OCI-LY3 (cell line): ENCODE measurements at regions not wholly inside any gene's neighbourhood (a gene's known extent, or its start where the extent isn't known, plus 50 kb on each side); places are given as distances from the start of the nearest gene placed in this dataset.

Experiments used
- H2AFZ ChIP-seq: fragments of 200-600, 300-600 bp; shearing (Covaris generic); 2 replicates; pipeline ENCODE4 v1.6.0; 2014; ENCODE audit warnings: antibody characterized with exemption, low read depth, low read length
- H3K27ac ChIP-seq: fragments of 200-600, 300-600 bp; sonication (generic); 2 replicates; pipeline ENCODE4 v1.5.1; 2014; ENCODE audit warnings: mild to moderate bottlenecking, low read length, moderate library complexity, mixed read lengths
- H3K27me3 ChIP-seq: fragments of 200-600, 300-600 bp; sonication (generic); 2 replicates; pipeline ENCODE4 v1.6.1; 2014; ENCODE audit warnings: low read depth, low read length, mixed read lengths
- H3K36me3 ChIP-seq: fragments of 200-600, 300-600 bp; sonication (generic); replicated peaks from 2 replicates; pipeline ENCODE3; 2014; ENCODE audit warnings: low read depth, low read length, mixed read lengths
- H3K4me1 ChIP-seq: fragments of 300-600, 200-600 bp; sonication (generic); 2 replicates; pipeline ENCODE4 v1.6.1; 2014; ENCODE audit warnings: low read length, mixed read lengths
- H3K4me2 ChIP-seq: fragments of 200-600, 300-600 bp; sonication (generic); 2 replicates; pipeline ENCODE4 v1.6.1; 2014; ENCODE audit warnings: low read length, mixed read lengths
- H3K4me3 ChIP-seq: fragments of 300-600, 200-600 bp; sonication (generic); 2 replicates; pipeline ENCODE4 v1.5.1; 2014; ENCODE audit warnings: antibody characterized with exemption, mild to moderate bottlenecking, low read length, moderate library complexity
- H3K79me2 ChIP-seq: fragments of 300-600, 200-600 bp; shearing (Covaris generic); 2 replicates; pipeline ENCODE4 v1.6.1; 2014; ENCODE audit warnings: mild to moderate bottlenecking, low read length, mixed read lengths
- H3K9ac ChIP-seq: fragments of 300-600, 200-600 bp; shearing (Covaris generic); 2 replicates; pipeline ENCODE4 v1.6.0; 2014; ENCODE audit warnings: mild to moderate bottlenecking, low read length, moderate library complexity
- H3K9me3 ChIP-seq: fragments of 200-600, 300-600 bp; shearing (Covaris generic); 2 replicates; pipeline ENCODE4 v1.6.1; 2014; ENCODE audit warnings: low read length, mixed read lengths; ENCODE audit not compliant: insufficient read depth
- H4K20me1 ChIP-seq: fragments of 200-600, 300-600 bp; sonication (generic); 2 replicates; pipeline ENCODE4 v1.6.1; 2016; ENCODE audit warnings: low read length, mixed read lengths; ENCODE audit not compliant: insufficient read depth
- EZH2phosphoT487 ChIP-seq: fragments of 200-600 bp; shearing (Covaris generic); IDR thresholded peaks from 2 replicates; pipeline ENCODE4 v1.6.1; 2018; ENCODE audit warnings: antibody characterized with exemption, mixed run types, low read depth
- TF ChIP-seq, protein P1 (sequence below): fragments of 200-600, 300-600 bp; sonication (generic); IDR thresholded peaks from 2 replicates; pipeline ENCODE4 v1.5.1; 2014; ENCODE audit warnings: antibody characterized with exemption, low read length, low read depth

DNA sequence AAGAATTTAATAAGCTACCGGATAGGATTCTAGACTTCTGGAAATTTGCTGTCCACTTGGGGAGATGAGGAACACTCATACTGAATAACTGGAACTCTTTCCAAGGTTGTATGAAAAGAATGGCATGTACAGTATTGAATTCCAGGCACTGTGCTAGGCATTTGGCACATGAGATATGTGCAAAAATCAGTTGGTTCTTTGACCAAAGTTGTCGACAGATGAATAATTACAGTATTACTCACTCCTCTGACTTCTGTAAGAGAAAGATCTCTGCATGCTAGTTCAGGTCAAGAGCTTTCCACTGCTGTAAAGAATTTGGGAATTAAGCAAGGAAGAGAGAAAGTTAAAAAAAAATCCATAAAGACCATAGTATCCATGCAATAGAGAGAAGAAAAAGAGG lies 764.7 kb downstream of the BCL11B start:
- Histone ChIP-seq H3K4me1 (peaks cover 26% of the 10 kb centered on the region), H3K4me2 (no peak overlapping the region), H4K20me1 (no peaks in the 10 kb centered on the region), H3K4me3 (no peak overlapping the region), H3K79me2 (no peaks in the 10 kb centered on the region), H2AFZ (no peak overlapping the region), H3K9me3 (peaks cover 25% of the 10 kb centered on the region), H3K9ac (no peak overlapping the region), H3K36me3 (peaks cover 39% of the 10 kb centered on the region), H3K27me3 (no peaks in the 10 kb centered on the region), H3K27ac (no peak overlapping the region)
- no peak for TF ChIP-seq EZH2phosphoT487
- TF ChIP-seq, protein P1, sequence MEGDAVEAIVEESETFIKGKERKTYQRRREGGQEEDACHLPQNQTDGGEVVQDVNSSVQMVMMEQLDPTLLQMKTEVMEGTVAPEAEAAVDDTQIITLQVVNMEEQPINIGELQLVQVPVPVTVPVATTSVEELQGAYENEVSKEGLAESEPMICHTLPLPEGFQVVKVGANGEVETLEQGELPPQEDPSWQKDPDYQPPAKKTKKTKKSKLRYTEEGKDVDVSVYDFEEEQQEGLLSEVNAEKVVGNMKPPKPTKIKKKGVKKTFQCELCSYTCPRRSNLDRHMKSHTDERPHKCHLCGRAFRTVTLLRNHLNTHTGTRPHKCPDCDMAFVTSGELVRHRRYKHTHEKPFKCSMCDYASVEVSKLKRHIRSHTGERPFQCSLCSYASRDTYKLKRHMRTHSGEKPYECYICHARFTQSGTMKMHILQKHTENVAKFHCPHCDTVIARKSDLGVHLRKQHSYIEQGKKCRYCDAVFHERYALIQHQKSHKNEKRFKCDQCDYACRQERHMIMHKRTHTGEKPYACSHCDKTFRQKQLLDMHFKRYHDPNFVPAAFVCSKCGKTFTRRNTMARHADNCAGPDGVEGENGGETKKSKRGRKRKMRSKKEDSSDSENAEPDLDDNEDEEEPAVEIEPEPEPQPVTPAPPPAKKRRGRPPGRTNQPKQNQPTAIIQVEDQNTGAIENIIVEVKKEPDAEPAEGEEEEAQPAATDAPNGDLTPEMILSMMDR, result no peak

DNA sequence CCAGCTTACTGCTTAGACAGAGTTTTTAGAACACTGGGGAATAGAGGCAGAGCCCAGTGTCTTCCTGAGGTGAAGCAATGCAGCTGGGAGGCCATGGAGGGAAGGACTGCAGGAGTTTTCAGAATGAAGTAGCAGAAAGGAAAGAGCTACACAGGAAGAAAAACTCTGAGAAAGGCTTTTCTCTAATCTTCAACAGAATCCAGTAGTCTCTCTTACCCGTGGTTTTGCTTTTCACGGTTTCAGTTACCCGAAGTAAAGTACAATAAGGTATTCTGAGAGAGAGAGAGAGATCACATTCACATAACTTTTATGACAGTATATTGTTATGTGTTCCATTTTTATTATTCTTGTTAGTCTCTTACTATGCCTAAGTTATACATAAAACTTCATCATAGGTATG lies 761.6 kb downstream of the BCL11B start:
- H3K27me3 ChIP-seq, result no peaks in the 10 kb centered on the region

GRCh38 chr14:98512501-98513251 lies 759.3 kb downstream of the BCL11B start:
- Histone ChIP-seq H3K36me3 (peaks cover 43% of the 10 kb centered on the region), H3K27me3 (no peaks in the 10 kb centered on the region), H3K9me3 (peaks cover 25% of the 10 kb centered on the region), H3K4me3 (peak overlapping the region; percentile 48), H3K27ac (peak overlapping the region; percentile 90), H2AFZ (peak overlapping the region; percentile 78), H3K9ac (peak overlapping the region; percentile 69), H3K79me2 (no peaks in the 10 kb centered on the region), H4K20me1 (no peaks in the 10 kb centered on the region), H3K4me1 (peaks cover 62% of the 10 kb centered on the region), H3K4me2 (peak overlapping the region; percentile 72)
- no peak for TF ChIP-seq EZH2phosphoT487
- TF ChIP-seq, protein P1, result no peak

More for the DNA sequence above, 761.6 kb downstream of the BCL11B start:
- no peak overlapping the region; the same call in 1 of the 2 replicates for H3K27ac ChIP-seq
- no peak overlapping the region for H3K9ac ChIP-seq
- peaks cover 57% of the 10 kb centered on the region for H3K4me1 ChIP-seq
- TF ChIP-seq, protein P1, result no peak
- no peak for TF ChIP-seq EZH2phosphoT487
- no peak overlapping the region for H3K4me2 ChIP-seq
- no peaks in the 10 kb centered on the region for H3K79me2 ChIP-seq
- no peak overlapping the region for H3K4me3 ChIP-seq
- no peaks in the 10 kb centered on the region for H4K20me1 ChIP-seq
- H3K9me3 ChIP-seq, result peaks cover 25% of the 10 kb centered on the region
- no peak overlapping the region for H2AFZ ChIP-seq
- H3K36me3 ChIP-seq, result peaks cover 39% of the 10 kb centered on the region

GRCh38 chr14:98513558-98513957 lies 758.4 kb downstream of the BCL11B start:
- Histone ChIP-seq H4K20me1 (no peaks in the 10 kb centered on the region), H3K79me2 (no peaks in the 10 kb centered on the region), H3K9me3 (peaks cover 21% of the 10 kb centered on the region), H3K27ac (peak overlapping the region; percentile 90), H3K27me3 (no peaks in the 10 kb centered on the region), H2AFZ (0 out of 2 replicates have a peak overlapping the region, but pooled peaks have one; percentile 78), H3K36me3 (peaks cover 37% of the 10 kb centered on the region), H3K4me2 (peak overlapping the region; percentile 72), H3K9ac (peak overlapping the region; percentile 69), H3K4me1 (peaks cover 62% of the 10 kb centered on the region), H3K4me3 (peak overlapping the region; percentile 48)
- TF ChIP-seq, protein P1, result no peak
- no peak for TF ChIP-seq EZH2phosphoT487
